Cardiac muscle cell (in vitro differentiated cells and primary cell): ENCODE measurements at regions not wholly inside any gene's neighbourhood (a gene's known extent, or its start where the extent isn't known, plus 50 kb on each side); places are given as distances from the start of the nearest gene placed in this dataset.

Source experiments
- DNase-seq, 2 donors: peaks; one replicate each; pipeline versions ENCODE4 v3.0.0 to v3.0.0-alpha.2; 2010 to 2017; ENCODE audit warnings: low read depth in 1 of 2, low spot score in 1 of 2
- H3K27ac ChIP-seq: fragments of 200-600 bp; sonication (generic); 2 replicates; pipeline ENCODE4 v1.5.1; 2016
- H3K27me3 ChIP-seq: fragments of 200-600 bp; sonication (generic); 2 replicates; pipeline ENCODE4 v1.6.0; 2016; ENCODE audit warnings: control low read depth
- H3K36me3 ChIP-seq: fragments of 200-600 bp; sonication (generic); 2 replicates; pipeline ENCODE4 v1.5.1; 2016; ENCODE audit warnings: control low read depth
- H3K4me1 ChIP-seq: fragments of 200-600 bp; sonication (generic); 2 replicates; pipeline ENCODE4 v1.8.1; 2017; ENCODE audit warnings: low read depth, mild to moderate bottlenecking, mixed run types
- H3K4me3 ChIP-seq: fragments of 200-600 bp; sonication (generic); 2 replicates; pipeline ENCODE4 v1.5.1; 2016; ENCODE audit warnings: mild to moderate bottlenecking
- H3K9me3 ChIP-seq: fragments of 200-600 bp; sonication (generic); 2 replicates; pipeline ENCODE4 v1.5.1; 2017; ENCODE audit warnings: low read depth, mild to moderate bottlenecking, control low read depth
- CTCF ChIP-seq: IDR thresholded peaks from 2 replicates; pipeline ENCODE4 v1.5.1; 2012; ENCODE audit warnings: low read depth, mild to moderate bottlenecking, low read length

- H3K4me3 ChIP-seq = no peak overlapping the region
- H3K27me3 ChIP-seq = no peaks in the 10 kb centered on the region
- no peaks in the 10 kb centered on the region for H3K4me1 ChIP-seq
- H3K27ac ChIP-seq = no peak overlapping the region
- DNase-seq = no peak
- no peaks in the 10 kb centered on the region for H3K9me3 ChIP-seq
- no peaks in the 10 kb centered on the region for H3K36me3 ChIP-seq
- no peak for TF ChIP-seq CTCF
Observed at GRCh38 chr2:167833294-167833693, 414.1 kb downstream of the STK39 start.

GRCh38 chr2:167832868-167833287, 414.5 kb downstream of the STK39 start:
- no peak for DNase-seq
- Histone ChIP-seq H3K27ac (no peak overlapping the region), H3K4me3 (no peak overlapping the region), H3K36me3 (no peaks in the 10 kb centered on the region), H3K27me3 (no peaks in the 10 kb centered on the region), H3K4me1 (no peaks in the 10 kb centered on the region), H3K9me3 (no peaks in the 10 kb centered on the region)
- TF ChIP-seq CTCF = no peak

- TF ChIP-seq CTCF = no peak
- H3K27ac ChIP-seq = no peak overlapping the region
- no peaks in the 10 kb centered on the region for H3K4me1 ChIP-seq
- H3K27me3 ChIP-seq = no peaks in the 10 kb centered on the region
- H3K4me3 ChIP-seq = no peak overlapping the region
- DNase-seq = no peak
- no peaks in the 10 kb centered on the region for H3K9me3 ChIP-seq
- H3K36me3 ChIP-seq = no peaks in the 10 kb centered on the region
Observed at GRCh38 chr2:167827352-167828097, 419.9 kb downstream of the STK39 start.

- Histone ChIP-seq H3K4me1 (no peaks in the 10 kb centered on the region), H3K4me3 (no peak overlapping the region), H3K27ac (no peak overlapping the region), H3K9me3 (no peaks in the 10 kb centered on the region), H3K27me3 (no peaks in the 10 kb centered on the region), H3K36me3 (no peaks in the 10 kb centered on the region)
- no peak for DNase-seq
- no peak for TF ChIP-seq CTCF
Observed at GRCh38 chr2:167826906-167827305, 420.5 kb downstream of the STK39 start.

GRCh38 chr2:167825664-167826063, 421.7 kb downstream of the STK39 start:
- H3K27ac ChIP-seq = no peak overlapping the region
- TF ChIP-seq CTCF = no peak
- no peaks in the 10 kb centered on the region for H3K9me3 ChIP-seq
- no peaks in the 10 kb centered on the region for H3K4me1 ChIP-seq
- no peaks in the 10 kb centered on the region for H3K36me3 ChIP-seq
- DNase-seq = no peak
- no peak overlapping the region for H3K4me3 ChIP-seq
- no peaks in the 10 kb centered on the region for H3K27me3 ChIP-seq
